Tibial nerve (tissue), 4 donors: ENCODE measurements at regions not wholly inside any gene's neighbourhood (a gene's known extent, or its start where the extent isn't known, plus 50 kb on each side); places are given as distances from the start of the nearest gene placed in this dataset.

Experiments
- DNase-seq, 2 donors: peaks; one replicate each; pipeline ENCODE4 v3.0.0-alpha.2; 2019; ENCODE audit warnings: low spot score in 2 of 2
- H3K27ac ChIP-seq, 4 donors: fragments of 200-600 bp; sonication (generic) in 3 of 4; one replicate each; pipeline ENCODE4 v1.5.1; 2017 to 2019; ENCODE audit warnings: mild to moderate bottlenecking in 1 of 4
- H3K27me3 ChIP-seq, 2 donors: fragments of 200-600 bp; sonication (generic) in 1 of 2; one replicate each; pipeline versions ENCODE4 v1.5.1 to v1.6.0; 2017 to 2019
- H3K36me3 ChIP-seq, 3 donors: fragments of 200-600 bp; sonication (generic); one replicate each; pipeline ENCODE4 v1.5.1; 2018 to 2019
- H3K4me1 ChIP-seq, 4 donors: fragments of 200-600 bp; sonication (generic) in 3 of 4; one replicate each; pipeline ENCODE4 v1.5.1; 2017 to 2019
- H3K4me3 ChIP-seq, 4 donors: fragments of 200-600 bp; sonication (generic) in 3 of 4; one replicate each; pipeline ENCODE4 v1.5.1; 2017 to 2019; ENCODE audit warnings: mild to moderate bottlenecking in 1 of 4, moderate library complexity in 1 of 4
- H3K9me3 ChIP-seq, 4 donors: fragments of 200-600 bp; sonication (generic) in 3 of 4; one replicate each; pipeline ENCODE4 v1.5.1; 2017 to 2019
- EP300 ChIP-seq, 2 donors: sonication (generic); formaldehyde crosslinking; IDR thresholded peaks; one replicate each; pipeline ENCODE4 v1.6.1; 2017; ENCODE audit warnings: antibody characterized with exemption in 2 of 2, mild to moderate bottlenecking in 1 of 2
- POLR2A ChIP-seq, 2 donors: fragments of 450-650 bp; IDR thresholded peaks; one replicate each; pipeline ENCODE4 v1.6.1; 2017; ENCODE audit warnings: antibody characterized with exemption in 2 of 2, mild to moderate bottlenecking in 2 of 2, moderate library complexity in 2 of 2
- WGBS, 2 donors: methylation state at CpG; one replicate each; pipeline ENCODE4 v1.1.5; 2018; 5-methylcytosine and 5-hydroxymethylcytosine counted together
- TF ChIP-seq, protein P1 (sequence below), 5 experiments: fragments of 200-600 bp in 3 of 5; fragments of 450-650 bp in 2 of 5; sonication (generic) in 3 of 5; IDR thresholded peaks; one replicate each; pipeline ENCODE4 v1.5.1; 2016 to 2019; ENCODE audit warnings: antibody characterized with exemption in 5 of 5, mild to moderate bottlenecking in 3 of 5, moderate library complexity in 2 of 5

DNA sequence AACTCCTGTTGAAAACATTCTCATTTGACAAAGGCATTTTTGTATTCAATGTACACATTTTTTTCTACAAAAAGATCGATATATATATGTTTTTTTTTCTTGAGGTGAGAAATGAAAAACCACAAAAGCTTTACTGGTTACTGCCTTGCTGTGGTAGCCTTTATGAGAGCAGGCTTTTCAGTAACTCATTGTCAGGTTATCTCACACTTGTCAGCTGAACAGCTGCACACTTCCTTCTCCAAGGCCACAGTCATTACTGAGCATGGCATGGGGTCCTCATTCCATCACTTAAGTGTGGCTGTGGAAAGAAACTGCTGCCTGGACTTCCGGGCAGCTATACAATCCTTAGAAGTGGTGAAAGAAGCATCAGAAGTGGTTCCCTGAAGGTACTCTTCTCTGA is 169.3 kb upstream of the ZP4 start:
- H3K9me3 ChIP-seq, result peaks cover 0 to 7% (median 0%) of the 10 kb centered on the region in 4 donors
- H3K4me1 ChIP-seq, result no peaks in the 10 kb centered on the region
- no peaks in the 10 kb centered on the region for H3K27me3 ChIP-seq
- TF ChIP-seq, protein P1, sequence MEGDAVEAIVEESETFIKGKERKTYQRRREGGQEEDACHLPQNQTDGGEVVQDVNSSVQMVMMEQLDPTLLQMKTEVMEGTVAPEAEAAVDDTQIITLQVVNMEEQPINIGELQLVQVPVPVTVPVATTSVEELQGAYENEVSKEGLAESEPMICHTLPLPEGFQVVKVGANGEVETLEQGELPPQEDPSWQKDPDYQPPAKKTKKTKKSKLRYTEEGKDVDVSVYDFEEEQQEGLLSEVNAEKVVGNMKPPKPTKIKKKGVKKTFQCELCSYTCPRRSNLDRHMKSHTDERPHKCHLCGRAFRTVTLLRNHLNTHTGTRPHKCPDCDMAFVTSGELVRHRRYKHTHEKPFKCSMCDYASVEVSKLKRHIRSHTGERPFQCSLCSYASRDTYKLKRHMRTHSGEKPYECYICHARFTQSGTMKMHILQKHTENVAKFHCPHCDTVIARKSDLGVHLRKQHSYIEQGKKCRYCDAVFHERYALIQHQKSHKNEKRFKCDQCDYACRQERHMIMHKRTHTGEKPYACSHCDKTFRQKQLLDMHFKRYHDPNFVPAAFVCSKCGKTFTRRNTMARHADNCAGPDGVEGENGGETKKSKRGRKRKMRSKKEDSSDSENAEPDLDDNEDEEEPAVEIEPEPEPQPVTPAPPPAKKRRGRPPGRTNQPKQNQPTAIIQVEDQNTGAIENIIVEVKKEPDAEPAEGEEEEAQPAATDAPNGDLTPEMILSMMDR (IDR thresholded peaks at IDR 0.05), result no peak
- no peak for TF ChIP-seq EP300 (IDR thresholded peaks at IDR 0.05)
- TF ChIP-seq POLR2A (IDR thresholded peaks at IDR 0.05), result no peak
- H3K4me3 ChIP-seq, result no peak overlapping the region
- no peak for DNase-seq
- 44 to 53% methylated on average over 2 of the region's 2 CpGs for WGBS, 2 donors
- no peaks in the 10 kb centered on the region for H3K36me3 ChIP-seq
- no peak overlapping the region for H3K27ac ChIP-seq

DNA sequence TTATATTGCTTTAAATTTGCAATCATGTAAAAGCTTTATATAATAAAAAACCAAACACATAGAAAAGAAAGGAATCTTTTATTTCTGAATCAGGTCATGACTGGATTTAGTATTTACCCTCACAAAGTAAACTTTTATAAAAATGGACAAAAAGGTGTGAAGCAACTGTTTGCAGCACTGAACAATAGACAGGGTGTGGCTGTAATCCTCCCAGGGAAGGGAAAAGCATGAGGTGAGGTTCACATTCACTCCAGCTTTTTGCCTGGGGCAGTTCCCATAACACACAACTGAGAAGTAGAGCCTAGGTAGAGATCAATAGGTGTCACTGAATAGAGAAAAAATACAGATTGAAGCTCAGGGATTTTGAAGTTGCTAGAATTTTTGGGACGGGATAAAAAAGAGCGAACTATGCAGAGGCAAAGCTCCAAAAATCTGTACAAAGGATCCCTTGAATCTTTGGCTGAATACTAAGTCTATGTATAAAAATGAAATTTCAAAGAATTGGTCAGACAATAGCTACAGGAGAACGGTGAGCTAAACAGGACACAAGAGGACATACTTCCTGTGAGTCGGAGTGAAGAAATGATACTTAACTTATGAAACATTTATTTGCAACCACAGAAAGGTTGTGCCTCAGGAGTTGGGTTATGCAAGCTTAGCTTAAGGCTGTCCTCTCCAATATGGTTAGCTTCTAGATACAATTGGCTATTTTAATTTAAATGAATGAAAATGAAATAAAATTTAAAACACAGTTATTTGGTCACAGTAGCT is 162.0 kb upstream of the ZP4 start:
- H3K36me3 ChIP-seq, result no peaks in the 10 kb centered on the region
- DNase-seq, result no peak
- no peaks in the 10 kb centered on the region for H3K4me1 ChIP-seq
- TF ChIP-seq, protein P1 (IDR thresholded peaks at IDR 0.05), result no peak
- TF ChIP-seq POLR2A (IDR thresholded peaks at IDR 0.05) (no peak), EP300 (IDR thresholded peaks at IDR 0.05) (no peak)
- WGBS, 2 donors, result 55 to 66% methylated on average over 4 of the region's 4 CpGs
- H3K9me3 ChIP-seq, result no peaks in the 10 kb centered on the region
- H3K27me3 ChIP-seq, result no peaks in the 10 kb centered on the region
- H3K4me3 ChIP-seq, result no peak overlapping the region
- no peak overlapping the region for H3K27ac ChIP-seq

DNA sequence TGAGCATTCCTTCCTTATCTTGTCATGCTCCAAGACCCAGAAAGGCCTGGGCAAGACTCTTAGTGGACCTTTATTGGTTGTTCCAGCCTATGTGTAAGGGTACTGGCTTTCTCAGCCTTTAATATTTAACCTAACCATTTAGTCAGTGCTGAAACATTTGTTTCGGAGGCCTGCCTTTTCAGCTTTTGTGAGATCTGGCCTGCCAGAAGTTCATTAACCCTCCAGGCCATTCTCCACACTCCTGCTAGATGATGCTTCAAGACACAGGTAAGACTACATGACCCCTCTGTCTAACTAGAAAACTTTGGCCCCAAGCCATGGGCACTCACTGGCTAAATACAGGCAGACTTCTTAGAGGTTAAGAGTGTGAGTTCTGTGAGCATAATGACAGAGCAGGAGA is 138.4 kb upstream of the ZP4 start:
- 75 to 96% methylated on average over 1 of the region's 1 CpG for WGBS, 2 donors
- H3K9me3 ChIP-seq, result peaks cover 0 to 13% (median 0%) of the 10 kb centered on the region in 4 donors
- H3K27ac ChIP-seq, result no peak overlapping the region
- H3K27me3 ChIP-seq, result no peaks in the 10 kb centered on the region
- H3K4me1 ChIP-seq, result no peaks in the 10 kb centered on the region
- TF ChIP-seq EP300 (IDR thresholded peaks at IDR 0.05) (no peak), POLR2A (IDR thresholded peaks at IDR 0.05) (no peak)
- DNase-seq, result no peak
- H3K4me3 ChIP-seq, result no peak overlapping the region
- H3K36me3 ChIP-seq, result no peaks in the 10 kb centered on the region

DNA sequence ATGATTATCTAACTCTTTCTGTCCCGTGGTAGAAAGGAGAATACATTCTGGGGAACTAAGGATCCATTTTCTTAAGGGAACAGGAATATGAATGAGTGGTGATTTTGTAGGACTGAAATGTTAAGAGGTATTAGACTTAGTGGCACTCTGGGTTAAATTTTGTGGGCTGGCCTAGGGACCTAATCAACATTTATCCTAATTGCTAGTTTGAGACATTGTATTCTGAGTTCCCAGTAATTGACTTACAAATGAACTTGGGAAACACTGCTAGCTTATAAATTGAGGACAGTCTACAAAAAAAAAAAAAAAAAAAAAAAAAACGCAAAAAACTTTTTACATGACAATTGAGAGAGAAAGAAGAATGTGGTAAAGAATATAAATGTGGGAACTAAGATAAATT is 136.6 kb upstream of the ZP4 start:
- WGBS, 2 donors, result 40 to 50% methylated on average over 2 of the region's 2 CpGs
- Histone ChIP-seq H3K27ac (no peak overlapping the region), H3K27me3 (no peaks in the 10 kb centered on the region), H3K9me3 (peaks cover 0 to 18% (median 0%) of the 10 kb centered on the region in 4 donors), H3K4me3 (no peak overlapping the region), H3K4me1 (no peaks in the 10 kb centered on the region), H3K36me3 (no peaks in the 10 kb centered on the region)
- TF ChIP-seq EP300 (IDR thresholded peaks at IDR 0.05) (no peak), POLR2A (IDR thresholded peaks at IDR 0.05) (no peak)
- TF ChIP-seq, protein P1 (IDR thresholded peaks at IDR 0.05), result no peak
- no peak for DNase-seq

DNA sequence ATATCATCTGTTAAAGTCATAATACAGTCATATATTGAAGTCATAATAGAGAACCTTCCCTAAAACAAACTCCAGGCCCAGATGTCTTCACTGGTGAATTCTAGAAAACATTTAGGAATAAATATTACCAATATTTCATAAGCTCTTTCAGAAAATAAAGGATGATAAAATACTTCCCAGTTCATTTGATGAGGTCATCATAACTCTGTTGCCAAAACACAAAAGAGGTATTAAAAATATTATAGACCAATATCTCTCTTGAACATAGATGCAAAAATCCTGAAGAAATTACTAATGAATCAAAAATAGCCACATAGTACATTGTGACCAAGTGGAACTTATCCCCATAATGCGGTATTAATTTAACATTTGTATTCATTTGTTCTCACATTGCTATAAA is 132.4 kb upstream of the ZP4 start:
- WGBS, 2 donors, result 100% methylated on average over 1 of the region's 1 CpG
- Histone ChIP-seq H3K36me3 (no peaks in the 10 kb centered on the region), H3K9me3 (peaks cover 0 to 10% (median 0%) of the 10 kb centered on the region in 4 donors), H3K27ac (no peak overlapping the region), H3K4me1 (no peaks in the 10 kb centered on the region), H3K4me3 (no peak overlapping the region), H3K27me3 (no peaks in the 10 kb centered on the region)
- TF ChIP-seq EP300 (IDR thresholded peaks at IDR 0.05) (no peak), POLR2A (IDR thresholded peaks at IDR 0.05) (no peak)
- TF ChIP-seq, protein P1 (IDR thresholded peaks at IDR 0.05), result no peak
- no peak for DNase-seq
